ENCODE measurements at regions not wholly inside any gene's neighbourhood (a gene's known extent, or its start where the extent isn't known, plus 50 kb on each side); places are given as distances from the start of the nearest gene placed in this dataset.
A peak's percentile ranks its signal among the peaks of the same experiment; 100 is the strongest.

GRCh38 chr11:92810423-92811064 lies 158.9 kb upstream of the MTNR1B start:
- Histone ChIP-seq H3K9me3 (ENCODE audit: control insufficient read depth, low read depth, low read length) (no peaks in the 10 kb centered on the region), H3K4me2 (ENCODE audit: control insufficient read depth, extremely low read depth, insufficient read depth, low read depth, low read length) (no peak overlapping the region), H2AFZ (ENCODE audit: control insufficient read depth, low read length) (no peak overlapping the region), H3K4me1 (ENCODE audit: control insufficient read depth, extremely low read depth, insufficient read depth, low read length) (no peaks in the 10 kb centered on the region), H3K36me3 (ENCODE audit: control insufficient read depth in 2 of 2, extremely low read depth in 1 of 2, insufficient read depth in 2 of 2, low read length in 2 of 2) (no peaks in the 10 kb centered on the region), H3K27ac (ENCODE audit: control insufficient read depth, insufficient read depth, low read length) (no peak overlapping the region), H4K20me1 (ENCODE audit: control insufficient read depth, extremely low read depth, insufficient read depth, low read length) (no peaks in the 10 kb centered on the region), H3K4me3 (ENCODE audit: control insufficient read depth in 2 of 3, extremely low read depth in 1 of 3, insufficient read depth in 2 of 3, low read depth in 1 of 3, low read length in 3 of 3) (no peak overlapping the region), H3K9me1 (ENCODE audit: control insufficient read depth, extremely low read depth, insufficient read depth, low read length) (no peaks in the 10 kb centered on the region), H3K27me3 (ENCODE audit: control insufficient read depth, extremely low read depth, insufficient read depth, low read length) (peaks cover 5% of the 10 kb centered on the region), H3K9ac (ENCODE audit: control insufficient read depth, extremely low read depth, insufficient read depth, low read length) (no peak overlapping the region), H3K79me2 (ENCODE audit: control insufficient read depth, insufficient read depth, low read length) (no peaks in the 10 kb centered on the region)
- TF ChIP-seq CTCF (optimal IDR thresholded peaks at IDR 0.05 in 1 of 3, IDR thresholded peaks at IDR 0.05 in 1 of 3, conservative IDR thresholded peaks at IDR 0.05 in 1 of 3; ENCODE audit: extremely low read depth in 1 of 3, insufficient read depth in 2 of 3, low read length in 3 of 3) = no peak
- DNase-seq (ENCODE audit: low read depth, low spot score) (no peak), FAIRE-seq (no peak)
- dilution Hi-C loops (cut with MboI; ENCODE audit: extremely low pct_ligation_motif_present, low sequenced_read_pairs) = no loop called here

- Histone ChIP-seq H3K27me3 (ENCODE audit: control insufficient read depth, extremely low read depth, insufficient read depth, low read length) (peaks cover 5% of the 10 kb centered on the region), H4K20me1 (ENCODE audit: control insufficient read depth, extremely low read depth, insufficient read depth, low read length) (no peaks in the 10 kb centered on the region), H3K36me3 (ENCODE audit: control insufficient read depth in 2 of 2, extremely low read depth in 1 of 2, insufficient read depth in 2 of 2, low read length in 2 of 2) (no peaks in the 10 kb centered on the region), H3K9me3 (ENCODE audit: control insufficient read depth, low read depth, low read length) (no peaks in the 10 kb centered on the region), H3K4me2 (ENCODE audit: control insufficient read depth, extremely low read depth, insufficient read depth, low read depth, low read length) (no peak overlapping the region), H3K9ac (ENCODE audit: control insufficient read depth, extremely low read depth, insufficient read depth, low read length) (no peak overlapping the region), H3K4me3 (ENCODE audit: control insufficient read depth in 2 of 3, extremely low read depth in 1 of 3, insufficient read depth in 2 of 3, low read depth in 1 of 3, low read length in 3 of 3) (no peak overlapping the region), H3K4me1 (ENCODE audit: control insufficient read depth, extremely low read depth, insufficient read depth, low read length) (no peaks in the 10 kb centered on the region), H3K27ac (ENCODE audit: control insufficient read depth, insufficient read depth, low read length) (no peak overlapping the region), H3K9me1 (ENCODE audit: control insufficient read depth, extremely low read depth, insufficient read depth, low read length) (no peaks in the 10 kb centered on the region), H3K79me2 (ENCODE audit: control insufficient read depth, insufficient read depth, low read length) (no peaks in the 10 kb centered on the region), H2AFZ (ENCODE audit: control insufficient read depth, low read length) (no peak overlapping the region)
- dilution Hi-C loops (cut with MboI; ENCODE audit: extremely low pct_ligation_motif_present, low sequenced_read_pairs) = no loop called here
- no peak for TF ChIP-seq CTCF (optimal IDR thresholded peaks at IDR 0.05 in 1 of 3, IDR thresholded peaks at IDR 0.05 in 1 of 3, conservative IDR thresholded peaks at IDR 0.05 in 1 of 3; ENCODE audit: extremely low read depth in 1 of 3, insufficient read depth in 2 of 3, low read length in 3 of 3)
- TF ChIP-seq EZH2 (IDR thresholded peaks at IDR 0.05; ENCODE audit: low read length) = no peak
- FAIRE-seq = no peak
- DNase-seq (ENCODE audit: low read depth, low spot score) = peak; percentile 4
These were observed 158.1 kb upstream of the MTNR1B start for GRCh38 chr11:92811341-92811740.

All from keratinocyte (primary cell).